ENCODE measurements at regions not wholly inside any gene's neighbourhood (a gene's known extent, or its start where the extent isn't known, plus 50 kb on each side); places are given as distances from the start of the nearest gene placed in this dataset.

- TF ChIP-seq ZFX (IDR thresholded peaks at IDR 0.05) (no peak), CTCF (conservative IDR thresholded peaks at IDR 0.05) (no peak)
- H3K27ac ChIP-seq: no peak overlapping the region
Measured at GRCh38 chr5:20536813-20537212, 548.8 kb upstream of the CDH18 start.

GRCh38 chr5:20536341-20536740 is 548.3 kb upstream of the CDH18 start:
- no peak overlapping the region for H3K27ac ChIP-seq
- TF ChIP-seq ZFX (IDR thresholded peaks at IDR 0.05) (no peak), CTCF (conservative IDR thresholded peaks at IDR 0.05) (no peak)

- no peak overlapping the region for H3K27ac ChIP-seq
- TF ChIP-seq CTCF (conservative IDR thresholded peaks at IDR 0.05) (no peak), ZFX (IDR thresholded peaks at IDR 0.05) (no peak)
Measured at GRCh38 chr5:20528471-20528870, 540.5 kb upstream of the CDH18 start.

GRCh38 chr5:20524991-20525529 is 537.1 kb upstream of the CDH18 start:
- TF ChIP-seq CTCF (conservative IDR thresholded peaks at IDR 0.05): no peak
- no peak for TF ChIP-seq ZFX (IDR thresholded peaks at IDR 0.05)
- no peak overlapping the region for H3K27ac ChIP-seq

DNA sequence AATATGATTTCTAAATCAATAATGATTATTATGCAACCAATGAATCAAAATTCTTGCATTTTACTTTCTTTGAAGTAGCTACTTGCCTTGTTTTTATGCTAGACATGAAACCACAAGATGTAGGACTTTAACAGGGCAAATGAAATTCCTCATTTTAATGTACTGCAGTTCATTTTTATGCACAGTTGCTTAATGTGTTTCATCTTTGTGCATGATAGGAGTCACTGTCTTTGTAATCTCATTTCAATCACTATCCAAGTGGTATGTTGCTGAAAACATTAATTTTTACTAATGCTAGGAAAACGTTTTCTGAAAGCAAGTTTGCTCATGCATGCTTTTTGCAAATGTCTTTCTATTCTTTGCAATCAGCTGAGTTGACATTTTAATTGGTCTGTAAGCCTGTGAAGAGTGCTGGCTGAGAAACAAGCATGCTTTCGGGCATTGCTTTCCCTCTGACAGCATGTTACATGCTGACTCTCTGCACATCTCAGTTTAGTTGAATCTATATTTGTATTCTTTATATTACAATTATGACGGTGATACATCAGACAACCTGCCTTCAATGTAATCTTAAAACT is 535.0 kb upstream of the CDH18 start:
- TF ChIP-seq CTCF (conservative IDR thresholded peaks at IDR 0.05): no peak
- TF ChIP-seq ZFX (IDR thresholded peaks at IDR 0.05): no peak
- no peak overlapping the region for H3K27ac ChIP-seq

DNA sequence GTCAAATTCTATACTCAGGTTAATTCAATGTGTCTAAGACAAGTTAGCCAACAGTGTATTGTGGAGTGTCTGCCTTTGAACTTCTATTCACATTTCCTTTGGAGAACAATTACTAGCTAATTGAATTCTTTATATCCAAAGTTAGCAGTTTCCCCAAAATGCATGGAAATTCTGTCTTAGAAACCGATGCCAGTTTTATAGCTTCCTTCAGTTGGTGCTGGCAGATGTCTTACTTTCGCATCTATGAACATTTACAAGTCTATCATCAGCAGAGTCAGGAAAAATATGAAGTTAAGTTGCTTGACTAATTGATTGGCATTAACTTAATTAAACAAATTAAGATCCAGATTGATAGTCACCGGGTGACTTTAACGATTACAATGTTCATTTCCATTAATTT is 527.6 kb upstream of the CDH18 start:
- H3K27ac ChIP-seq: no peak overlapping the region
- TF ChIP-seq CTCF (conservative IDR thresholded peaks at IDR 0.05) (no peak), ZFX (IDR thresholded peaks at IDR 0.05) (no peak)

- no peak for TF ChIP-seq CTCF (conservative IDR thresholded peaks at IDR 0.05)
- TF ChIP-seq ZFX (IDR thresholded peaks at IDR 0.05): no peak
Measured at GRCh38 chr5:20514145-20514544, 526.1 kb upstream of the CDH18 start.

More at GRCh38 chr5:20514145-20514544, 526.1 kb upstream of the CDH18 start:
- H3K27ac ChIP-seq: no peak overlapping the region
